Thoracic aorta (tissue), 2 donors: ENCODE measurements at regions not wholly inside any gene's neighbourhood (a gene's known extent, or its start where the extent isn't known, plus 50 kb on each side); places are given as distances from the start of the nearest gene placed in this dataset.
"Not testable (repeated sequence)": the region's sequence is repeated elsewhere in the genome, so short reads cannot be mapped to it uniquely, and the experiment has no call there.

Experiments
- ATAC-seq: fragments of 150-250 bp; one replicate; pipeline ENCODE4 v1.8.0; 2017; ENCODE audit warnings: low read depth; ENCODE audit not compliant: insufficient number of reproducible peaks, low FRiP score
- DNase-seq: peaks from one replicate; pipeline ENCODE4 v3.0.0-alpha.2; 2020; ENCODE audit warnings: low spot score
- H3K27ac ChIP-seq, 2 donors: fragments of 200-600 bp; sonication (generic); 1 replicate in 1 of 2; 2 replicates in 1 of 2; pipeline ENCODE4 v1.5.1; 2016; ENCODE audit warnings: mild to moderate bottlenecking in 2 of 2, moderate library complexity in 2 of 2
- H3K27me3 ChIP-seq: fragments of 200-600 bp; sonication (generic); replicated peaks from 2 replicates; pipeline ENCODE4 v1.6.0; 2016; ENCODE audit warnings: mild to moderate bottlenecking; ENCODE audit not compliant: insufficient read depth
- H3K36me3 ChIP-seq: fragments of 200-600 bp; sonication (generic); one replicate; pipeline ENCODE4 v1.5.1; 2016
- H3K4me1 ChIP-seq, 2 donors: fragments of 200-600 bp; sonication (generic); 1 replicate in 1 of 2; 2 replicates in 1 of 2; pipeline versions ENCODE4 v1.5.1 to v1.6.0; 2016; ENCODE audit warnings: low read depth in 2 of 2, mild to moderate bottlenecking in 1 of 2; ENCODE audit not compliant: control insufficient read depth in 1 of 2
- H3K4me3 ChIP-seq: fragments of 200-600 bp; sonication (generic); 2 replicates; pipeline ENCODE4 v1.5.1; 2016; ENCODE audit warnings: mild to moderate bottlenecking
- H3K9me3 ChIP-seq: fragments of 200-600 bp; sonication (generic); 2 replicates; pipeline ENCODE4 v1.5.1; 2016
- TF ChIP-seq, protein P1 (sequence below): fragments of 200-600 bp; sonication (generic); IDR thresholded peaks from one replicate; pipeline ENCODE4 v1.5.1; 2019; ENCODE audit warnings: antibody characterized with exemption

GRCh38 chr2:18975506-18976167 is 382.8 kb downstream of the OSR1 start:
- ATAC-seq, result no peak
- no peak for DNase-seq
- H3K27me3 ChIP-seq, result no peaks in the 10 kb centered on the region
- TF ChIP-seq, protein P1, sequence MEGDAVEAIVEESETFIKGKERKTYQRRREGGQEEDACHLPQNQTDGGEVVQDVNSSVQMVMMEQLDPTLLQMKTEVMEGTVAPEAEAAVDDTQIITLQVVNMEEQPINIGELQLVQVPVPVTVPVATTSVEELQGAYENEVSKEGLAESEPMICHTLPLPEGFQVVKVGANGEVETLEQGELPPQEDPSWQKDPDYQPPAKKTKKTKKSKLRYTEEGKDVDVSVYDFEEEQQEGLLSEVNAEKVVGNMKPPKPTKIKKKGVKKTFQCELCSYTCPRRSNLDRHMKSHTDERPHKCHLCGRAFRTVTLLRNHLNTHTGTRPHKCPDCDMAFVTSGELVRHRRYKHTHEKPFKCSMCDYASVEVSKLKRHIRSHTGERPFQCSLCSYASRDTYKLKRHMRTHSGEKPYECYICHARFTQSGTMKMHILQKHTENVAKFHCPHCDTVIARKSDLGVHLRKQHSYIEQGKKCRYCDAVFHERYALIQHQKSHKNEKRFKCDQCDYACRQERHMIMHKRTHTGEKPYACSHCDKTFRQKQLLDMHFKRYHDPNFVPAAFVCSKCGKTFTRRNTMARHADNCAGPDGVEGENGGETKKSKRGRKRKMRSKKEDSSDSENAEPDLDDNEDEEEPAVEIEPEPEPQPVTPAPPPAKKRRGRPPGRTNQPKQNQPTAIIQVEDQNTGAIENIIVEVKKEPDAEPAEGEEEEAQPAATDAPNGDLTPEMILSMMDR, result no peak
- peaks cover 4 to 35% of the 10 kb centered on the region in 2 donors for H3K4me1 ChIP-seq
- H3K9me3 ChIP-seq, result no peaks in the 10 kb centered on the region
- H3K4me3 ChIP-seq, result peak overlapping the region; percentile 37
- H3K27ac ChIP-seq, result peak overlapping the region; percentile 31 to 36
- no peaks in the 10 kb centered on the region for H3K36me3 ChIP-seq

DNA sequence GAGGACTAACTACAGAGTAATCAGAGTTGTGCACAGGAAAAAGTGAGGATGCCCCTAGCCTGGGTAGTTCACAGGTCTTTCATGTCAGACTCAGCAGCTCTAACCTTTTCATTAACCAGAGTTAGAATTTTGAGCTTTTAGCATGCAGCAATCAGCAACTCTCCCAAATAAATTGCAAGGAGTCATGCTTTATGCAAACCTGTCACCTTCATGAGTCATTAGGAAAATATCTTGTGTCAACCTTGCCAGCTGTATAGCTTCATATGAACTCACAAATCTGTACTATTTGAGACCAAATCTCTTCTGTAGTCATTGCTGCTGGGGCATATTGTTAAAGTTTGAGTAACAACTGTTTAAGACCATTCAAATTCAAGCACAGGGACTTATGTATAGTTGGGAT is 382.3 kb upstream of the NT5C1B start:
- H3K4me1 ChIP-seq, result peaks cover 0 to 13% of the 10 kb centered on the region in 2 donors
- no peak overlapping the region for H3K27ac ChIP-seq
- no peaks in the 10 kb centered on the region for H3K9me3 ChIP-seq
- no peak for DNase-seq
- no peak for ATAC-seq
- no peaks in the 10 kb centered on the region for H3K36me3 ChIP-seq
- H3K27me3 ChIP-seq, result no peaks in the 10 kb centered on the region
- TF ChIP-seq, protein P1, result no peak
- no peak overlapping the region for H3K4me3 ChIP-seq

DNA sequence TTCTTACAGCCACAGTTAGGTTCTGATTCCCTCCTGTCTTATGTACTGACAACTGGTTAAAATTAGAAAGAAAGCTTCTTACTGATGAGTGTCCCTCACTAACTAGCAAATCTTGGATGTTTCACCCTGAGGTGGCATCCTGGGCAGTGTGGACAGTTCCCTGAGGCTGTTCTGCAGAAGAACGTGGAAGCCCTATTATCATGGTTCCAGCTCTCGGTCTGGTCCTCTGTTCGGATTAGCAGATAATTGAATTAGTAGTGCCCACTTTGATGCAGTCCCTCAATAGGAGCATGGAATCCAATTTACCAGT is 381.7 kb upstream of the NT5C1B start:
- TF ChIP-seq, protein P1, result no peak
- no peak for ATAC-seq
- no peak overlapping the region for H3K4me3 ChIP-seq
- H3K27ac ChIP-seq, result no peak overlapping the region
- H3K9me3 ChIP-seq, result no peaks in the 10 kb centered on the region
- peaks cover 0 to 7% of the 10 kb centered on the region in 2 donors for H3K4me1 ChIP-seq
- no peaks in the 10 kb centered on the region for H3K27me3 ChIP-seq
- DNase-seq, result no peak
- no peaks in the 10 kb centered on the region for H3K36me3 ChIP-seq

GRCh38 chr2:18966131-18966530 is 376.8 kb upstream of the NT5C1B start:
- DNase-seq, result no peak

DNA sequence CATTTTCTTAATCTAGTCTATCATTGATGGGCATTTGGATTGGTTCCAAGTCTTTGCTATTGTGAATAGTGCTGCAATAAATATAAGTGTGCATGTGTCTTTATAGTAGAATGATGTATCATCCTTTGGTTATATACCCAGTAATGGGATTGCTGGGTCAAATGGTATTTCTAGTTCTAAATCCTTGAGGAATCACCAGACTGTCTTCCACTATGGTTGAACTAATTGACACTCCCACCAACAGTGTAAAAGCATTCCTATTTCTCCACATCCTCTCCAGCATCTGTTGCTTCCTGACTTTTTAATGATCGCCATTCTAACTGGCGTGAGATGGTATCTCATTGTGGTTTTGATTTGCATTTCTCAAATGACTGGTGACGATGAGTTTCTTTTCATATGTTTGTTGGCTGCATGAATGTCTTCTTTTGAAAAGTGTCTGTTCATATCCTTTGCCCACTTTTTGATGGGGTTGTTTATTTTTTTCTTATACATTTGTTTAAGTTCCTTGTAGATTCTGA is 374.4 kb upstream of the NT5C1B start:
- ATAC-seq, DNase-seq, H3K27me3 ChIP-seq, H3K27ac ChIP-seq, H3K4me1 ChIP-seq, H3K9me3 ChIP-seq, H3K36me3 ChIP-seq, H3K4me3 ChIP-seq: not testable (repeated sequence)

More at GRCh38 chr2:18966131-18966530, 376.8 kb upstream of the NT5C1B start:
- Histone ChIP-seq H3K27ac (no peak overlapping the region), H3K9me3 (no peaks in the 10 kb centered on the region), H3K27me3 (no peaks in the 10 kb centered on the region), H3K4me3 (no peak overlapping the region), H3K4me1 (no peaks in the 10 kb centered on the region), H3K36me3 (no peaks in the 10 kb centered on the region)
- ATAC-seq, result no peak
- TF ChIP-seq, protein P1, result no peak

GRCh38 chr2:18961991-18962421 is 372.6 kb upstream of the NT5C1B start:
- Histone ChIP-seq H3K4me3 (no peak overlapping the region), H3K27me3 (no peaks in the 10 kb centered on the region), H3K27ac (no peak overlapping the region), H3K4me1 (no peaks in the 10 kb centered on the region), H3K36me3 (no peaks in the 10 kb centered on the region), H3K9me3 (no peaks in the 10 kb centered on the region)
- TF ChIP-seq, protein P1, result no peak
- ATAC-seq (no peak), DNase-seq (no peak)
